H1 (cell line): ENCODE measurements at regions not wholly inside any gene's neighbourhood (a gene's known extent, or its start where the extent isn't known, plus 50 kb on each side); places are given as distances from the start of the nearest gene placed in this dataset.

Experiments
- CTCF ChIA-PET: fragments of 300-600 bp; sonication (Branson Sonifier 250); formaldehyde crosslinking; loops from one replicate; lab custom pipeline; 2021; ENCODE audit not compliant: partially characterized antibody; lab: Charles Lee
- POLR2A ChIA-PET: fragments of 300-600 bp; sonication (Branson Sonifier 250); formaldehyde crosslinking; loops from one replicate; lab custom pipeline; 2021; ENCODE audit warnings: inconsistent platforms; ENCODE audit not compliant: partially characterized antibody; lab: Charles Lee
- DNase-seq, 2 experiments: peaks; one replicate each; pipeline versions ENCODE4 v3.0.0 to v3.0.0-alpha.2; 2010 to 2022; ENCODE audit warnings: low spot score in 2 of 2, low read depth in 1 of 2, mixed read lengths in 1 of 2
- FAIRE-seq: peaks from 2 replicates; lab custom pipeline; 2011; peaks lifted over from hg19 to GRCh38; lab: Jason Lieb, UNC
- H2AFZ ChIP-seq: 2 replicates; pipeline ENCODE4 v1.8.1; 2012; ENCODE audit warnings: low read length, inconsistent platforms
- H2AK5ac ChIP-seq: 2 replicates; pipeline ENCODE4 v1.6.1; 2013; ENCODE audit warnings: low read depth, low read length
- H2BK120ac ChIP-seq: replicated peaks from 2 replicates; pipeline ENCODE3; 2013; ENCODE audit warnings: low read depth, low read length, inconsistent platforms
- H2BK12ac ChIP-seq: 2 replicates; pipeline ENCODE4 v1.6.1; 2013; ENCODE audit warnings: low read depth, low read length
- H2BK15ac ChIP-seq: 2 replicates; pipeline ENCODE4 v1.6.1; 2013; ENCODE audit warnings: low read length
- H2BK20ac ChIP-seq: 2 replicates; pipeline ENCODE4 v1.6.1; 2013; ENCODE audit warnings: low read length
- H2BK5ac ChIP-seq: 2 replicates; pipeline ENCODE4 v1.6.1; 2013; ENCODE audit warnings: low read depth, low read length
- H3K14ac ChIP-seq: 2 replicates; pipeline ENCODE4 v1.6.1; 2013; ENCODE audit warnings: inconsistent platforms; ENCODE audit not compliant: insufficient read length
- H3K18ac ChIP-seq: 2 replicates; pipeline ENCODE4 v1.6.1; 2013; ENCODE audit warnings: low read length; ENCODE audit errors: extremely low read depth
- H3K23ac ChIP-seq: 2 replicates; pipeline ENCODE4 v1.6.1; 2013; ENCODE audit warnings: inconsistent platforms; ENCODE audit not compliant: insufficient read length
- H3K23me2 ChIP-seq: 2 replicates; pipeline ENCODE4 v1.6.1; 2013; ENCODE audit warnings: low read depth, low read length
- H3K27ac ChIP-seq: 2 replicates; pipeline ENCODE4 v1.6.1; 2011; ENCODE audit warnings: low read depth, low read length, inconsistent platforms
- H3K27me3 ChIP-seq, 4 experiments: replicated peaks in 1 of 4; 1 replicate in 1 of 4; 2 replicates in 3 of 4; pipeline versions ENCODE4 v1.6.1 to v1.8.1; 2011 to 2013; ENCODE audit warnings: low read length in 3 of 4, mild to moderate bottlenecking in 3 of 4, inconsistent platforms in 2 of 4, mixed read lengths in 2 of 4, moderate library complexity in 1 of 4; ENCODE audit not compliant: control insufficient read depth in 3 of 4, insufficient read depth in 3 of 4; ENCODE audit errors: extremely low read depth in 1 of 4
- H3K36me3 ChIP-seq, 4 experiments: 2 replicates each; pipeline versions ENCODE4 v1.6.1 to v1.8.1; 2011 to 2013; ENCODE audit warnings: mild to moderate bottlenecking in 4 of 4, low read length in 3 of 4, moderate library complexity in 2 of 4, control low read depth in 1 of 4, inconsistent platforms in 1 of 4; ENCODE audit not compliant: insufficient read depth in 4 of 4, control insufficient read depth in 2 of 4
- H3K4ac ChIP-seq: replicated peaks from 2 replicates; pipeline ENCODE3; 2013; ENCODE audit warnings: low read length, low read depth, mixed read lengths, inconsistent platforms; ENCODE audit not compliant: insufficient read length
- H3K4me1 ChIP-seq, 4 experiments: replicated peaks in 1 of 4; 1 replicate in 1 of 4; 2 replicates in 3 of 4; pipeline versions ENCODE4 v1.6.1 to v1.8.1; 2011 to 2013; ENCODE audit warnings: low read length in 3 of 4, inconsistent platforms in 2 of 4, mixed read lengths in 1 of 4; ENCODE audit not compliant: insufficient read depth in 4 of 4, control insufficient read depth in 3 of 4
- H3K4me2 ChIP-seq, 2 experiments: 2 replicates each; pipeline versions ENCODE4 v1.6.1 to v1.8.1; 2011 to 2013; ENCODE audit warnings: low read depth in 2 of 2, low read length in 2 of 2, control low read depth in 1 of 2, inconsistent platforms in 1 of 2, mild to moderate bottlenecking in 1 of 2; ENCODE audit not compliant: insufficient read depth in 1 of 2
- H3K4me3 ChIP-seq, 4 experiments: fragments of 200-600, 300-600 bp in 1 of 4; sonication (generic), shearing (Covaris generic), sonication (Bioruptor Twin) in 1 of 4; 2 replicates each; pipeline versions ENCODE4 v1.5.1 to v1.8.1; 2011 to 2016; ENCODE audit warnings: low read length in 4 of 4, low read depth in 3 of 4, control low read depth in 2 of 4, inconsistent platforms in 2 of 4, mild to moderate bottlenecking in 2 of 4, mixed read lengths in 1 of 4, moderate library complexity in 1 of 4; ENCODE audit not compliant: insufficient read depth in 2 of 4; ENCODE audit errors: extremely low read depth in 1 of 4
- H3K56ac ChIP-seq: replicated peaks from 2 replicates; pipeline ENCODE3; 2013; ENCODE audit warnings: low read depth, mild to moderate bottlenecking, mixed read lengths, low read length, inconsistent platforms; ENCODE audit not compliant: insufficient read length
- H3K79me1 ChIP-seq: 2 replicates; pipeline ENCODE4 v1.6.1; 2013; ENCODE audit warnings: low read depth, low read length, control low read depth
- H3K79me2 ChIP-seq, 2 experiments: 2 replicates each; pipeline versions ENCODE4 v1.6.1 to v1.8.1; 2012 to 2013; ENCODE audit warnings: low read length in 2 of 2, mild to moderate bottlenecking in 2 of 2, inconsistent platforms in 1 of 2; ENCODE audit not compliant: insufficient read depth in 2 of 2, control insufficient read depth in 1 of 2
- H3K9ac ChIP-seq, 4 experiments: replicated peaks in 1 of 4; 1 replicate in 1 of 4; 2 replicates in 3 of 4; pipeline versions ENCODE4 v1.6.1 to v1.8.1; 2011 to 2013; ENCODE audit warnings: low read depth in 3 of 4, low read length in 3 of 4, control low read depth in 2 of 4, mild to moderate bottlenecking in 2 of 4, moderate library complexity in 2 of 4, inconsistent platforms in 1 of 4; ENCODE audit errors: extremely low read depth in 1 of 4
- H3K9me3 ChIP-seq, 2 experiments: 2 replicates each; pipeline versions ENCODE4 v1.6.1 to v1.8.1; 2012 to 2013; ENCODE audit warnings: mild to moderate bottlenecking in 2 of 2, moderate library complexity in 2 of 2, control low read depth in 1 of 2, inconsistent platforms in 1 of 2, low read depth in 1 of 2, low read length in 1 of 2, mixed read lengths in 1 of 2; ENCODE audit not compliant: insufficient read depth in 2 of 2
- H4K20me1 ChIP-seq, 2 experiments: replicated peaks in 1 of 2; 2 replicates each; pipeline versions ENCODE3 to v1.8.1; 2011 to 2013; ENCODE audit warnings: inconsistent platforms in 2 of 2, low read length in 2 of 2, mild to moderate bottlenecking in 1 of 2; ENCODE audit not compliant: insufficient read depth in 2 of 2, control insufficient read depth in 1 of 2
- H4K5ac ChIP-seq: 2 replicates; pipeline ENCODE4 v1.6.1; 2013; ENCODE audit warnings: low read length, low read depth, mixed read lengths, inconsistent platforms; ENCODE audit not compliant: insufficient read length
- H4K8ac ChIP-seq: 2 replicates; pipeline ENCODE4 v1.8.0; 2013; ENCODE audit warnings: mild to moderate bottlenecking, moderate library complexity, low read length, inconsistent platforms; ENCODE audit not compliant: insufficient read depth; ENCODE audit errors: extremely low read depth
- H4K91ac ChIP-seq: replicated peaks from 2 replicates; pipeline ENCODE3; 2013; ENCODE audit warnings: low read length, mixed read lengths, inconsistent platforms; ENCODE audit not compliant: insufficient read length
- JUND ChIP-seq: IDR thresholded peaks from 2 replicates; pipeline ENCODE4 v1.6.1; 2011; ENCODE audit warnings: mild to moderate bottlenecking, improper control_type of control experiment, low read length
- POLR2A ChIP-seq, 2 experiments: IDR thresholded peaks; 1 replicate in 1 of 2; 2 replicates in 1 of 2; pipeline ENCODE4 v1.6.1; 2011; ENCODE audit warnings: low read depth in 2 of 2, low read length in 2 of 2, mild to moderate bottlenecking in 2 of 2; ENCODE audit errors: control extremely low read depth in 1 of 2

GRCh38 chr1:72827278-72827677, 544.9 kb upstream of the NEGR1 start:
- POLR2A ChIA-PET: no interaction called here
- H3K56ac ChIP-seq: no peak overlapping the region
- H4K20me1 ChIP-seq: no peaks in the 10 kb centered on the region

More at GRCh38 chr1:72827278-72827677, 544.9 kb upstream of the NEGR1 start:
- Histone ChIP-seq H3K27me3 (no peaks in the 10 kb centered on the region), H2BK15ac (no peak overlapping the region), H3K9ac (no peak overlapping the region), H3K14ac (no peak overlapping the region), H3K79me2 (no peaks in the 10 kb centered on the region), H3K79me1 (no peaks in the 10 kb centered on the region), H3K4me3 (no peak overlapping the region), H4K8ac (no peak overlapping the region), H2BK12ac (no peak overlapping the region), H3K4ac (no peak overlapping the region), H3K27ac (no peak overlapping the region), H3K23me2 (no peaks in the 10 kb centered on the region), H2BK120ac (no peak overlapping the region), H2BK5ac (no peak overlapping the region), H3K4me2 (no peak overlapping the region), H2AFZ (no peak overlapping the region), H3K18ac (no peak overlapping the region), H4K91ac (no peak overlapping the region), H3K4me1 (peaks cover 0 to 7% (median 1%) of the 10 kb centered on the region in 4 experiments; a peak in 3 of 7 replicates), H3K36me3 (no peaks in the 10 kb centered on the region), H4K5ac (no peak overlapping the region), H3K9me3 (peaks cover 0 to 6% of the 10 kb centered on the region in 2 experiments; a peak in 1 of 4 replicates), H3K23ac (no peak overlapping the region), H2BK20ac (no peak overlapping the region), H2AK5ac (no peak overlapping the region)
- FAIRE-seq (no peak), DNase-seq (no peak)
- TF ChIP-seq POLR2A (IDR thresholded peaks at IDR 0.05; ENCODE audit: control extremely low read depth in 1 of 2, low read depth in 2 of 2, low read length in 2 of 2) (no peak), JUND (peak; percentile 54; the same call in 1 of the 2 replicates)
- CTCF ChIA-PET: no interaction called here
